ENCODE measurements at regions not wholly inside any gene's neighbourhood (a gene's known extent, or its start where the extent isn't known, plus 50 kb on each side); places are given as distances from the start of the nearest gene placed in this dataset.

DNA sequence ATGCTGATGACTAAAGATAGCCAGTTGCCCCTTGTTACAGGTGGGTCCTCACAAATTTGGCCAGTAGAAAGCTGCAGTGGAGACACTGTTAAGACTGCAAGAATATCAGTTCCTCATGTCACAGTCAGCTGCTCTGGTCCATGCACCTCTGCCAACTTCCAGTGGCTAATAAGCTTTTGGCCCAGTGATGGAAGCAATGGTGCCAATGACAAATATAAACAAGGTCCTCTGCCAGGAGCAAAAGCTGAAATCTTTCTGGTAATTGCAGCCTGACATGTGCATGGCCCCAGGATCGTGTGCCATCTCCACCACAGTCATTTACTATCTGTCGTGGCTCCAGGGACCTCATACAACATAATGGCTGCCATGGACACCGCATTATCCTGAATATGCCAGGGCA is 85.4 kb upstream of the TMEM260 start:
- no peak for DNase-seq (ENCODE audit: low read depth in 4 of 4, low spot score in 3 of 4)

DNA sequence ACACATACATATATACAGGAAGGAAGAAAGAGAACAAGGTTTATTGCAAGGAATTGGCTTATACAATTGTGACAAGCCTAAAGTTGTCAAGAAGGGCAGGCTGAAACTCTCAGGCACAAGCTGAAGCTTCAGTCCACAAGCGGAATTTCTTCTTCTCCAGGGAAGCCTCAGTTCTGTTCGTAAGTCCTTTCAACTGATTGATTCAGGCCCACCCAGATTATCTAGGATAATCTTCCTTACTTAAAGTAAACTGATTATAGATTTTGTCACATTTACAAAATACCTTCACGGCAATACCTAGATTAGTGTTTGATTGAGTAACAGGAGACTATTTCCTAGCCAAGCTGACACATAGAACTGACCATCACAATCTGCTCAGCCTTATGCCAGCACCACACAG is 81.5 kb upstream of the TMEM260 start:
- DNase-seq (ENCODE audit: low read depth in 4 of 4, low spot score in 3 of 4) = no peak

DNA sequence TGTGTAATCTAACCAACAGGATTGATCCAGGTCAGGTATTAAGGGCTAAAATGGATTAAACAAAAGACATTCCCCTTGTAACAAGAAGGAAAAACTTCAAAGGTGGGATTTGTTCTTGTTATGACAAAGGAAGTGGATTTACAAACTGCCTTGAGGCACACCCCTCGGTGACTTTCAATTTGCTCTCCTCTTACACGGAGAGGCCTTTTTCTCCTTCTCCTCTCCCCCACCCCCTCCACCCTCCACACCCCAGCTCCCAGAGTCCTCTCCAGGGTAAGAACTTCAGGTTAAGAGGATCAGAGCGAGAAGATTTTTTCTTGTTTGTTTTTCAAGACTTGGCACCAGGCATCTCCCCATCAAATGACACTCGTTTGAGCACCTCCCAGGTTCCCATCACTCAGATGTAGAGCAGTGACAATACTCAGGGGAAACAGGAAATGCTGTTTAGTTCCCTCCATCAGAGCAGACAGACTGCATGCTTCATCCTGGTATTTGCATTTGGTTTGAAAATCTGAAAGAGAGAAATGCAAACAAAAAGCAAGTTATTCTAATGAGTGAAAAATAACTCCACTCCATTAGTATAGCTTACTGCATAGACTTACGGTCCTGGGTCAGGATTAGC is 77.6 kb upstream of the TMEM260 start:
- DNase-seq (ENCODE audit: low read depth in 4 of 4, low spot score in 3 of 4) = no peak

DNA sequence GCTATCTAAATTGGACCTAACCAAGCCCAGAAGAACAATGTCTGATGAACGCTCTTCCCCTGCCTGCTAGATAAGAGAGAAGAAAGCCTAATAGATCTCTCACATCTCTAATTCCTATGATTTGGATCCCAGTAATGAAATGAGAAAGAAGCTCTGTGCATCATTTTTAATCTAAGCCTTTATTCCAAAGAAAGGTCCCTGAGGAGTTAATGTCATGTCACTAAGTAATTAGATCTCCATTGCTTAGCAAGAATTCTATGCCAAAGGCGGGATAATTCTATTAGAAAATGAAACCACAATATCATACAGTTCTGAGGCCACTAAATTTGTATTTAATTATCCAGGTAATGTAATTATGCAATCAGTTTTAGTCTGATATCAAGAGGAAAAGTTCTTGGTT is 74.2 kb upstream of the TMEM260 start:
- no peak for DNase-seq (ENCODE audit: low read depth in 4 of 4, low spot score in 3 of 4)

DNA sequence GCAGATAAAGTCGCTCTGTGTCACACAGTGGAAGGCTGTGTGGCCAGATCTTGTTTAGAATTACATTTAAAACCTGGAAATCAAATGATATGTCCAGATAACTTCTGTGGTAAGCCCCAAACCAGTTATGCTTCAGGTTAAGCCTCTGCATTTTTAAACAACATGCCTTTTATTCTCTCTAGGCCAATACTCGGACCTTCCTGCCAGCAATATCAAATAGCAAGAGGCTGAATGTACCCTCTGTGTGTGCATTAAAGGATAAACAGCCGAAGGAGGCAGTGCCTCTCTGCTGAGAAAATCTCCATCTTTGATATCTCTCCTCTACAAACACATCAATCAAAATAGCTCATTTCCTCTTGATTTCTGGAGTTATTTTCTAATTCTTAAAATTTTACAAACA is 67.1 kb upstream of the TMEM260 start:
- no peak for DNase-seq (ENCODE audit: low read depth in 4 of 4, low spot score in 3 of 4)

DNA sequence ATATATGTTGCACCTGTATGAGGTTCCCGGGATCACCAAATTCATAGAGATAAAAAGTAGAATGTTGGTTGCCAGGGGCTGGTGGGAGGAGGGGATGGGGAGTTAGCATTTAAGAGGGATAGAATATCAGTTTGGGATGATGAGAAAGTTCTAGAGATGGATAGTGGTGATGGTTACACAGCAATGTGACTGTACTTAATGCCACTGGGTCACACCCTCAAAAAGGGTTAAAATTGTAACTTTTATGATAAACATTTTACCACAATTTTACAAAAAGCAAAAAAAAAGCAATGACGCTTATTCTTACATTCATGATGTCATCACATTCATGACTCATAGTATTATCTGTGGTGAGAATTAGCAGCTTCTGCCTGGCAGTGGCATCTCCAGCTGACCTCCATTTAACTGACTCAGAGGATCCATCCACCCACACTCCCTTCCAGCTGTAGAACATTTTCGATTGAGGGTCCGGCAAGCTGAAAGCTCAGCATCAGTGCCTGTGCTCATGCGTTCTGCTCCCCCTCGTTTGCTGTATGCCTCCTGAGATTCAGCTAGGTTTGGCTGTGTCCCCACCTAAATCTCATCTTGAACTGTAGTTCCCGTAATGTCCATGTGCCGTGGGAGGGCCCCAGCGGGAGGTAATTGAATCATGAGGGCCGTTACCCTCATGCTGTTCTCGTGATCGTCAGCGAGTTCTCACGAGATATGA is 64.8 kb upstream of the TMEM260 start:
- no peak for DNase-seq (ENCODE audit: low read depth in 4 of 4, low spot score in 3 of 4)

DNA sequence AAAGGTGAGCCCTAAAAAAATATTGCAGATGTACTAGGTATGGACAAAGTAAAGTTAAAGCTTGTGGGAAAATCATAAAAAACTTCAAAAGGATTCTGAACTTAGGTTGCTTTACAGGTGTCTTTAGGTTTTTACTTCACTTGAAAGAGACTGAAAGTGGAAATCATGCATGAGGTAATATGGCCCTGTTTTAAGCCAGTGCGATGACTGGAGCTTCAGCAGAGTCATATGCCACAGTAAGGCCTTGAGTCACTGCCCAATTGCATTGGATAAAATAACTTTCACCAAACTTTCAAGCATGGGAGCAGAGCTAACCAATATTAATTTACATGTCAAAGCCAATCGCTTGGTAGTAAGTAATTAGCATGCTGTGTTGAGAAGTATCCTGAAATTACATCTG is 63.9 kb upstream of the TMEM260 start:
- no peak for DNase-seq (ENCODE audit: low read depth in 4 of 4, low spot score in 3 of 4)

DNA sequence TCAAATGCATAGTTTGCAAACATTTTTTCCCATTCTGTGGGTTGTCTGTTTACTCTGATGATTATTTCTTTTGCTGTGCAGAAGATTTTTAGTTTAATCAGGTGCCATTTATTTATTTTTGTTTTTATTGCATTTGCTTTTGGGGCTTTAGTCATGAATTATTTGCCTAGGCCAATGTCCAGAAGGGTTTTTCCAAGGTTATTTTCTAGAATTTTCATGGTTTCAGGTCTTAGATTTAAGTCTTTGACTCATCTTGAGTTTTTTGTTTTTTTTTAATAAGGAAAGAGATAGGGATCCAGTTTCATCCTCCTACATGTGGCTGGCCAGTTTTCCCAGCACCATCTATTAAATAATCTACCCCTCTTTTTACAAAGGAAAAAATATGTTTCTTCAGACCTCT is 57.2 kb upstream of the TMEM260 start:
- DNase-seq (ENCODE audit: low read depth in 4 of 4, low spot score in 3 of 4) = no peak

DNA sequence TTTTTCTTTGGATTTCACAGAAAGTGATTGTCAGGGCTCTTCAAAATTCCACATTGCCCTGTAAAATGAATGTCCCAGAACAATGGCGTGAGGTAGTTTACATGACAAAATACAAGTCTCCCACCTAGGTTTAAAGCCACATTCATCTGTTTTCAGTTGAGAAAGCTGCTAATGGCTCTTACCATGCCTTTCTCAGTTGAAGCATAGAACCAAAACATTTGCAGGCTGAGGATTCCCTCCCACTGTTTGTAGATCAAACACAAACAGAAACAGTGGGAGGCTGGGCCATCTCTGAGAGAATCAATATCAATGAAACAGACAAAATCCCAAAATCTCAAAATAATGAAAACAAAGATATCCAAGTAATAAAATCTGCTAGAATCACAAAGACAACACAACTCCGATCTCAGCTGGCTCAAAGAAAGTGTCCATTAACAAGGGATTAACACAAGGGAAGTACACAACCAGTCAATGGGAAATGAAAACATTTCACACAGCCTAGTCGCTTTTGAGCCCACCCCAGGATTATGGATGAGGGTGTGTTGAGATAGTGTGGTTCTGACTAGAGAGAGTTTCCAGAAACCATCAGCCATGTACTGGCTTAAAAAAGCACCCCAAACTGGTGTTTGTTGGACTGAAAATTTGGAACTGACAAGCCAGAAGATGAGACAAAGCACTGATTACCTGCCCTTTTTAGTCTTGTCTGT is 54.5 kb upstream of the TMEM260 start:
- no peak for DNase-seq (ENCODE audit: low read depth in 4 of 4, low spot score in 3 of 4)

DNA sequence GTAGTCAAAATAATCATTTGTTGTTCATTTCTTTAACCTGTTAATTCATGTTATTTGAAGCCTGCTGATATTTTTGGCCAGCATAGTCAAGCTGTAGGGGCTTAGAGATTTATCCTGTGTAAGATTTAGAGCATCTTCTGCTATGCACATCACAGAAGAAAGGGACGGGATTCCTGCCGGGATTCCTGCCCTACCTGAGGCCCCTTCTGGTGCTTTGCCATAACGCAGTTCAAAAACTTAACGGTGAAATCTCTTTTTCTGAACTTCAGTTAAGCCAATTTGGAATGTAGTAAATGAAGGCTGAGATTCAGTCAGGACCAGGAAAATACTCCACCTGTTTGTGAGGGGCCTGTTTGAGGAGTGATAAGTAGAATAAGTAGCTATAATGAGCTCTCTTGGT is 50.7 kb upstream of the TMEM260 start:
- no peak for DNase-seq (ENCODE audit: low read depth in 4 of 4, low spot score in 3 of 4)

All from left renal pelvis (tissue), 4 donors.